COLO668 (cell line): ENCODE measurements at regions not wholly inside any gene's neighbourhood (a gene's known extent, or its start where the extent isn't known, plus 50 kb on each side); places are given as distances from the start of the nearest gene placed in this dataset.
"Not testable (repeated sequence)": the region's sequence is repeated elsewhere in the genome, so short reads cannot be mapped to it uniquely, and the experiment has no call there.

Source experiments
- DNase-seq: peaks from one replicate; lab custom pipeline; 2025; ENCODE audit not compliant: unreplicated experiment; lab: John Stamatoyannopoulos, UW

- DNase-seq: peak; percentile 86
Observed at GRCh38 chr1:121097127-121097866, 86.8 kb downstream of the FAM72B start.

- peak; percentile 36 for DNase-seq
Observed at GRCh38 chr1:121097867-121098215, 86.3 kb downstream of the FAM72B start.

GRCh38 chr1:121109025-121109424 is 75.1 kb downstream of the FAM72B start:
- DNase-seq: not testable (repeated sequence)

GRCh38 chr1:121116522-121117297 is 67.4 kb downstream of the FAM72B start:
- not testable (repeated sequence) for DNase-seq

GRCh38 chr1:121117298-121117611 is 66.9 kb downstream of the FAM72B start:
- not testable (repeated sequence) for DNase-seq

GRCh38 chr1:121117622-121118479 is 66.3 kb downstream of the FAM72B start:
- peak; percentile 27 for DNase-seq
